ENCODE measurements at regions not wholly inside any gene's neighbourhood (a gene's known extent, or its start where the extent isn't known, plus 50 kb on each side); places are given as distances from the start of the nearest gene placed in this dataset.

- no peaks in the 10 kb centered on the region for H3K9me2 ChIP-seq (ENCODE audit: insufficient read depth, low read length)
- no peak for TF ChIP-seq CTCF (IDR thresholded peaks at IDR 0.05; ENCODE audit: poor library complexity, severe bottlenecking)
- no peak for TF ChIP-seq EP300 (conservative IDR thresholded peaks at IDR 0.05; ENCODE audit: poor library complexity, severe bottlenecking)
- no peak for TF ChIP-seq REST (IDR thresholded peaks at IDR 0.05; ENCODE audit: borderline replicate concordance)
- no peak for TF ChIP-seq MXI1 (conservative IDR thresholded peaks at IDR 0.05; ENCODE audit: poor library complexity, severe bottlenecking)
- TF ChIP-seq POLR2AphosphoS5 (IDR thresholded peaks at IDR 0.05), result no peak
- TF ChIP-seq SMC3 (conservative IDR thresholded peaks at IDR 0.05; ENCODE audit: poor library complexity), result no peak
- no peak for TF ChIP-seq TAF1 (IDR thresholded peaks at IDR 0.05; ENCODE audit: low read depth)
- TF ChIP-seq RAD21 (conservative IDR thresholded peaks at IDR 0.05), result no peak
- no peak for TF ChIP-seq EZH2 (IDR thresholded peaks at IDR 0.05; ENCODE audit: borderline replicate concordance, insufficient read depth, low read length, poor library complexity, severe bottlenecking)
- H3F3A ChIP-seq (ENCODE audit: insufficient read depth, low read length, poor library complexity, severe bottlenecking), result no peaks in the 10 kb centered on the region
- H3K27ac ChIP-seq (ENCODE audit: low read length), result no peak overlapping the region
- no peaks in the 10 kb centered on the region for H3K36me3 ChIP-seq (ENCODE audit: insufficient read depth, low read length)
- H3K79me2 ChIP-seq (replicated peaks; ENCODE audit: insufficient read depth, low read length), result no peaks in the 10 kb centered on the region
- no peaks in the 10 kb centered on the region for H3K9me3 ChIP-seq (ENCODE audit: low read length)
- no peak overlapping the region for H3K4me2 ChIP-seq (ENCODE audit: low read length)
- no peak overlapping the region for H3K4me3 ChIP-seq (ENCODE audit: low read length)
- H3K9ac ChIP-seq (ENCODE audit: low read length), result no peak overlapping the region
- no peak overlapping the region for H2AFZ ChIP-seq (ENCODE audit: low read depth, low read length)
- no peaks in the 10 kb centered on the region for H3K27me3 ChIP-seq (ENCODE audit: insufficient read depth, low read depth, low read length)
- no peaks in the 10 kb centered on the region for H4K20me1 ChIP-seq (ENCODE audit: insufficient read depth)
These were observed 823.7 kb downstream of the AACS start for GRCh38 chr12:125888921-125889320.

GRCh38 chr12:125889742-125890141, 824.5 kb downstream of the AACS start:
- no peaks in the 10 kb centered on the region for H3F3A ChIP-seq (ENCODE audit: insufficient read depth, low read length, poor library complexity, severe bottlenecking)
- no peaks in the 10 kb centered on the region for H4K20me1 ChIP-seq (ENCODE audit: insufficient read depth)
- no peak for TF ChIP-seq REST (IDR thresholded peaks at IDR 0.05; ENCODE audit: borderline replicate concordance)
- no peak for TF ChIP-seq TAF1 (IDR thresholded peaks at IDR 0.05; ENCODE audit: low read depth)
- TF ChIP-seq POLR2AphosphoS5 (IDR thresholded peaks at IDR 0.05), result no peak
- no peak for TF ChIP-seq RAD21 (conservative IDR thresholded peaks at IDR 0.05)
- TF ChIP-seq EP300 (conservative IDR thresholded peaks at IDR 0.05; ENCODE audit: poor library complexity, severe bottlenecking), result no peak
- no peak for TF ChIP-seq CTCF (IDR thresholded peaks at IDR 0.05; ENCODE audit: poor library complexity, severe bottlenecking)
- no peak overlapping the region for H2AFZ ChIP-seq (ENCODE audit: low read depth, low read length)
- no peak overlapping the region for H3K9ac ChIP-seq (ENCODE audit: low read length)
- no peaks in the 10 kb centered on the region for H3K9me2 ChIP-seq (ENCODE audit: insufficient read depth, low read length)
- no peak overlapping the region for H3K4me2 ChIP-seq (ENCODE audit: low read length)
- no peaks in the 10 kb centered on the region for H3K9me3 ChIP-seq (ENCODE audit: low read length)
- H3K36me3 ChIP-seq (ENCODE audit: insufficient read depth, low read length), result no peaks in the 10 kb centered on the region
- H3K4me3 ChIP-seq (ENCODE audit: low read length), result no peak overlapping the region
- no peak overlapping the region for H3K27ac ChIP-seq (ENCODE audit: low read length)
- no peaks in the 10 kb centered on the region for H3K27me3 ChIP-seq (ENCODE audit: insufficient read depth, low read depth, low read length)
- no peaks in the 10 kb centered on the region for H3K79me2 ChIP-seq (replicated peaks; ENCODE audit: insufficient read depth, low read length)
